DND-41 (cell line): ENCODE measurements at regions not wholly inside any gene's neighbourhood (a gene's known extent, or its start where the extent isn't known, plus 50 kb on each side); places are given as distances from the start of the nearest gene placed in this dataset.

ENCODE experiments used
- CTCF ChIP-seq: IDR thresholded peaks from 2 replicates; pipeline ENCODE4 v1.5.1; 2012; ENCODE audit warnings: borderline replicate concordance, low read length, moderate library complexity, mild to moderate bottlenecking; ENCODE audit not compliant: poor library complexity, severe bottlenecking; ENCODE audit errors: extremely low read depth
- EZH2 ChIP-seq: IDR thresholded peaks from 3 replicates; pipeline ENCODE4 v1.6.1; 2012; ENCODE audit warnings: borderline replicate concordance, low read depth, mild to moderate bottlenecking, moderate library complexity, low read length, inconsistent platforms; ENCODE audit not compliant: severe bottlenecking

- no peak for TF ChIP-seq CTCF
- no peak for TF ChIP-seq EZH2
These were observed 192.5 kb downstream of the NDFIP2 start for GRCh38 chr13:79673310-79673992.
